HG03439 (cell line): ENCODE measurements at regions not wholly inside any gene's neighbourhood (a gene's known extent, or its start where the extent isn't known, plus 50 kb on each side); places are given as distances from the start of the nearest gene placed in this dataset.

ENCODE experiments used
- ATAC-seq: cut with Tn5 transposase; IDR thresholded peaks from one replicate; pipeline ENCODE4 v1.9.1; 2021; ENCODE audit warnings: mild to moderate bottlenecking, moderate library complexity; ENCODE audit not compliant: unreplicated experiment

DNA sequence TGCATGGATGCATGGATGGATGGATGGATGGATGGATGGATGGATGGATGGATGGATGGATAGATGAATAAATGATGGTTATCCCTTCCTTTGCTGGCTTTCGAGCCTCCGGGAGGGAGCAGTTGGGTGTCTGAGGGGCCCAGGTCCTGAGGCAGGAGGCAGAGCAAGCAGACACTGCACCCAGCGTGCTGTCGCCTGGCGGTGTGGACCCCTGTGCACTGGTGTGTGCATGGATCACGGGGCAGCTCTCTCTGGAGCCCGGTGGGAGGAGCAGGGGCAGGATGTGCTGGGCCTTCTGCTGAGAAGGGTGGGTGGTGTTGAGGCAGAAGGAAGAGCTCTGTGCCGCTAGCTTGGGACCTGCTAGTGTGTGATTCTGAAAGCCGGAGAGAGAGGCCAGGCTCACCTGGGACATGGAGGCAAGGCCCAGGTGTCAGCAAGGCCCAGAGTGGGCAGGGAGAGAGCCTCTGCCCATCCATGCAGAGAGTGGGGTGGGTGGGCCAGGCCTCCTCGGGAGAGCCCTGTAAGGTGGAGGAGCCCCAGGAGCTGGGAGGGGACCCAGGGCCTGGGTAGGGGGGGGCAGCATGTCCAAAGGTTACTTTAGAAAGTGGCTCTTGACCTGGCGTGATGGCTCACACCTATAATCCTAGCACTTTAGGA lies 254.4 kb downstream of the BRD1 start:
- ATAC-seq, result no peak

DNA sequence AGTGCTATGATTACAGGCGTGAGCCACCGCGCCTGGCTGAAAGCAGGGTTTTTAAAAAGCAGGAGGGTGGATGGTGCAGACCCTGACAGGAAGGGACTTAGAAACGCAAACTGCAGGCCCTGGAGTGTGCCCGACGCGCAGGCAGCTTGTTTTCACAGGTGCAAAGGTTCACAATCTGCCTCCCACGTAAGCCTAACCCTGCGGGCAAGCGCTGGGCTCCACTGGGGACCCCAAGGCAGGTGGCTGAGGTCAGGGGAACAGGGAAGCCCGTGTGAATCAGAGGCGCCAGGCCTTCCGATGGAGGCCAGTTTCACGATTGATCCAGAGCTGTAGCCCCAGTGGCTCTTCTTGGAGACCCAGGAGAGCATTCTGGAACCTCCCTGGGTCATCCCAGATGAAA lies 256.3 kb downstream of the BRD1 start:
- no peak for ATAC-seq

DNA sequence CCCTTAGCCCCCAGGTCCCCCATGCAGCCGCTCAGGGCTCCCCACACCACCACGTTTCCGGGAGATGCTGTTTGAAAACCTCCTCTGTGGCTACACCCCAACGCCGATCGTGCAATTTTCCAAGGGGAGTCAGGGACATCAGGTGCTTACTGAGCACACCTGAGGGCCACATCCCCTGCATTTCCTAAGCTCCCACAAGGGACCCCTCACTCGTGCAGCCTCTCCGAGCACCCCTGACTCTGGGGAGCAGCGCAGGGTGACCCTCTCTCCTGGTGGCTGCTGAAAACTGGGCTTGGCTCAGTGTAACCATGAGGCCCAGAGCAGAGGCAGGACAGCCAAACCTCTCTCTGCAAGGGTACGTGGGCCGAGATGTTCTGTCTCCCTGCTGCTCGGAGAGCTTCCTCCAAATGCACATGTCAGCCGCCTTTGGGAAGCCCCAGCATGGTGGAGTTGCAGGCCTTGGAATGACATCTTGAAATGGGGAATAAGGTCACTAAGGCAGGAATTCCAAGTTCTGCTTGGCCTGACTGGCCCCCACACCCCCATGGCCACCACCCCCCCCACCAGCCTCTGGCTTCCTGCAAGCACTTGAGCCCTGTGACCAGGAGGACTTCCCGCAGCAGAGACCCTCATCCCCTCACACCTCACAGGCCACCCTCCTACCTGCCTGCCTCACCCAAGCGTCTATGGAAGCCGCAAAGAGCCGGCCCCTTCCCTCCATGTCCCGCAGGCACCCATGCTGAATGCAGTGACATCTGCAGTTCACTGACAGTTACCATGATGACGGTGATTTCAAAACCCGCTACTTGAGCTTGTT lies 257.4 kb downstream of the BRD1 start:
- ATAC-seq, result no peak

DNA sequence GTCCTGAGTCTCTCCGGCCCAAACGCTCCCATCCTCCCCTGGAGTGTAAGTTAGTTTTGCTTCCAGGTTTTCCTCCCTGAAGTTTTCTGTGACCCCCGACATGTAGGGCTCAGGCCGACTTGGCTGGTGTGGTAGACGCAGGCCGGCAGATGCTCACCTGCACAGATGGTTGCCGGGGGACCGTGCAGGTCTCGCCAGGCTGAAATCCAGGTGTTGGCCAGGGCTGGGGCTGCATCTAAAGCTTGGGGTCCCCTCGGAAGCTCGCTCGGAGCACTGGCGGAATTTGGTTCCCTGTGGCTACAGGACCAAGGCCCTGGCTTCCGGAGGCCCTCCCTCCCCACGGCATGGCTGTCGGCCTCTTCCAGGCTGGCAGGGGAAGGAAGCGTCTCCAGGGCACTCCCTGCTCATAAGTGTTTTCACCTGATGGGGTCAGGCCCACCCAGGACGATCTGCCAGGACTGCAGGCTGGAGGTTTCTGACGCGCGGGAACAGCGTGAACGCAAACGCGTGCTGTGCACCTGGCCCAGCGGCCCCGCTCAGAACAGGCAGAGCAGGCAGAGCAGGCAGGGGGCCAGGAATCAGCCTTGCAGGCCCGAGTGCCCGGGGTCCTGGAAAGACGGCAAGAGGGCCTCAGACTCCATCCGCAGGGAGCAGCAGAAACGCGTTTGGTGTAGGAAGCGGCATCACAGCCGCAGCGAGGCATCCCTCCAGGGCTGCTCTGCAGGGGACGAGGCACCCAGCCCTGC lies 258.2 kb downstream of the BRD1 start:
- no peak for ATAC-seq

DNA sequence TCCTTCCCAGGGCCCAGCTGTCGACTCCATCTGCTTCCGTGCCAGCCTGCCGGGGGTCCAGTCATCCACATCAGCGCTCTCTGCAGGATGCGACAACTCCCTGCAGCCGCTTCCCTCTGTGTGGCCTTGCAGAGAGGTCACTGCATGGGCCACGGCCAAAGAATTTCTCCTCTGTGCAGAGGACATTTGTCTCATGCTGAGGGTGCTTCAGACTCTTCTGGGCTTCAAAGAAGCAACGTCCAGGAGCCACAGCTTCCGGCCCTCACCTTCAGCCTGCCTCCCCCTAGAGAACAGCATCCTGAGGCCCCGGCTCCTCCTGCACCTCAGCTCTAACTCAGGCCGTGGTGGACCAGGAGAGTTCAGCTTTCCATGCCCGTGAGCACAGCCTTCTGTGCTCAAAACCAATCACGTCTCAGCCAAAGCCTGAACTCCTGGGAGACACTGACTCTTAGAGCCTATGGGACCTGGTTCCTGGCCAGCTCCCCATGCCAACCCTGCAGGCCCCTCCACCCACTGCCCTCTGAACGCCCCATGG lies 258.9 kb downstream of the BRD1 start:
- ATAC-seq, result no peak

DNA sequence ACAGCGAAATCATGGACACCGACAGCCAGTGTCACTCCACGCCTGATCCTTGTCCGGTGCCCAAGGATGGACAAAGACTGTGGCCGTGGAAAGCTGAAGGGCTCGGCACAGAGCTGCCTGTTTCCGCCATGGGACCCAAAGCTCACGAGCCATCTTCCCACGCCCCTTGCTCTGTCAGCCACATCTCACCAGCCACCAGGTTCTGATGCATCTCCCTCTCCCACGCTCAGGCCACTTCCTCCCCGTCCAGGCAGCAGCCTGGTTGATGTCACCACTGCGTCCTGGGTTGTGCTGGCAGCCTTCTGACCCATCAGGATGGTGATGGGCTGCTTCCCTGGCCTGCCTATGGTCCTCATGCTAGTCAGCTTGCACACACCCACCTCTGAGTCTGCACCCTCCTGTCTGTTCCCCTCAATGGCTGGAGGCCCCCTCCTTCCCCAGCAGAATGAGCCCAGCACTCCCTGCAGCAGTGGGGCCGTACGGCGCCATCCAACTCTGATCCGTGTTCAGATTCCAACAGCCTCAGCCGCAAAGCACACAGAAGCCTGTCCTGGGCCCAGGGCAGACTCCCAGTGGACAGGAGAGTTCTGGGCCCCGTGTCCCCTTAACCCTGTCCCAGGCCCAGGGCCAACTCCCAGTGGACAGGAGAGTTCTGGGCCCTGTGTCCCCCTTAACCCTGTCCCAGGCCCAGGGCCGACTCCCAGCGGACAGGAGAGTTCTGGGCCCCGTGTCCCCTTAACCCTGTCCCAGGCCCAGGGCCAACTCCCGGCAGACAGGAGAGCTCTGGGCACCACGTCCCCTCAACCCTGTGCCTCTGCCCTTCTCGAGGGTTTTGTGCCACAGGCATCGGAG lies 259.5 kb downstream of the BRD1 start:
- ATAC-seq, result no peak

DNA sequence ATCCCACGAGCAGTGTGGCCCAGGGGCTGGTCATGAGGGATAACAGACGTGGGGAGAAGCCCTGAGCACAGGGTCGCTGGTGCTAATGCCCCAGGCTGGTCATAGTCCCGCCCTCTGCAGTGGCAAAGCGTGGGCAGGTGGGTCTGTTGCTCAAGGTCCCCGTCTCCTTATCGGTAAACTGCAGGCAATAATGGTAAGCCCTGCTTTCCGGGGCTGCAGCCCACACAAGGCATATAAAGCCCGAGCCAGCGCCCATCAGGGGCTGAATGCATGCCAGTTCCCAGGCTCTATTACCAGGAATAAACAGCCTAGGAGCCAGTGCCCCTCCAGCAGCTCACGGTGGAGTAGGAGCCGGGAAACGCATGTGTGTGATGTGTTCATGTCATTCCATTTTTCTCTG lies 261.0 kb downstream of the BRD1 start:
- ATAC-seq, result no peak

DNA sequence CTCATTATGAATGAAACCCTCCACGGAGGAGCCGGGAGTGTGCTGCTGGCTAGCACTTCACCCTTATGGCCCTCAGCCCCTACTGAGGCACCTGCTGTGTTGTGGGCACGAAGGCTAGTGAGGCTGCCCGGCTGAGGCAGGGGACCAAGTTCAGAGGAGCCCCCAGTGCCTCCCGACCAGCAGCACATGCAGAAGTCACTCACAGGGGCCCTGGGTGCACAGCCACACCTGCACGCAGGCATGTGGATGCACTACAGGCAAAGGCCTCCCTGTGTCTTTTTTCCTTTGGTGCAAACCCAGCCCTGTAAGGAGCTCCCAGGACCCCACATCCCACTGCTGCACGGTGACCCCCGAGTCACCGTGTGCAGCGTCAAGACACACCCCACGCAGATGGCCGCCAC lies 261.5 kb downstream of the BRD1 start:
- no peak for ATAC-seq

DNA sequence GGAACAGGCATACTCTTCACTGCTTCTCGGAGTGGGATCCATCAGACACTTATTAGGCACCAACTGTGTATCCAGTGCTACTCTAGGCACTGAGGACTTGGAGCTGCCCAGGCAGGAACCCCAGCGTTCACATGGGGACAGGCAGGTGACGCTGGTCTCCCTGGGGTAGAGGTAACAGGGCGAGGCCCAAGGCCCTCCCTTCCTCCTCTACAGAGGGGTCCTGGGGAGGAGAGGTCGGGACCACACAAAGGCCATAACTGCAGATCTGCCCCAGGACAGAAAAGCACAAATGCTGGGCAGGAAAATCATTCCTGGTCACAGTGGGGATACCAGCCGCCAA lies 262.2 kb downstream of the BRD1 start:
- no peak for ATAC-seq

DNA sequence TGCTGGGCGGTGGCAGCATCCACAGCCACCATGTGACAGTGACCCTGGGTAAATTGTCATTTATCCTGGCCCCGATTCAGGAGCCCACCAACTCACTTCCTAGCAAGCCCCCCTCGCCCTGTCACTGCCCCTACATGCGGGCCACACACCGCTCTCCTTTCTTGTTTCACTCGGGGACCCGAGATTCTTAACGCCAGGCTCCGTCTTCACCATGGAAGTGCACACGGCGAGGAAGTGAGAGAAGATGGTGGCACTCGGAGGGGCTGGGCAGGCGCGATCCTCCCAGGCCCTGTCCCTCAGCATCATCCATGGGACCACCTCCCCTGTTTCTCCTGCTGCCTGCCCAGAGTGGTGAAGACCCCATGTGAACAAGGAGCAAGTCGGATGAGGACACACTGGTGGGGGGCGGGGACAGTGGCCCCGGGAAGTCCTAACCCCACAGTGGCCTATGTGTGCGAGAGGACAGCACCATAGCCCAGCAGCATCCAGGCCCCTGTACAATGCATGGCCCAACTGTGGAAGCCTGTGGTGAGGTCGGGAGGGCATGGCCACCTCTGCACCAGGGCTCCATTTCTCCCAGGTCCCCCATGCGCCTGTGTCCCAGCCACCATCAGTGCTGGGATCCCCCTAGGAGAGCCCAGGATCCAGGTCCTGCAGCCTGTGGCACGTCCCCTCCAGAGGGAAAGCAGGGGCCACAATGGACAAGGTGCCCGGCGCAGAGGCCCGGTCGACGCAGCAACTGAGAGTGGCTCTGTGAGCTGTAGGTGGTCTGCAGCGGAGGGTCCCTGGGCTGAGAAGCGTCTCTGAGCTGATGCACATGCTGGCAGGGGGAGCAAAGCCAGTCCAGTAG lies 262.8 kb downstream of the BRD1 start:
- no peak for ATAC-seq

DNA sequence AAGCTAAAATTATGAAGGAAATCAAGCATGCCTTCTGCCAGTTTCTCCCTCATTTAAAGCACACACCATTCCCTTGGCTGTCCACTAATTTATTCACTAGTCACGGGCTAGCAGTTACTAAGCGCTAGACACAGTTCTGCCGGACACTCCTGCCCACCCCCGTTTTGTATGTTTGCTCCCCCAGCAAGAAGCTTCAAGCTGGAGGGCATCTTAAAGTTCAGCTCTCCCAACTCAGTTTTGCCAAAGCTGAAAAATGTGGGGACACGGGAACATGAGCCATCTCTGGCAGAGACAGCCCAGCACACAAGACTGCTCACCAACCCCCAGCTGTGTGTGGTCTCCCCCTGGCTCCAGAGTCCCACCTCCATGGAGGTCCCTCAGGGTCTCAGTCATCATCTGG lies 263.6 kb downstream of the BRD1 start:
- no peak for ATAC-seq

DNA sequence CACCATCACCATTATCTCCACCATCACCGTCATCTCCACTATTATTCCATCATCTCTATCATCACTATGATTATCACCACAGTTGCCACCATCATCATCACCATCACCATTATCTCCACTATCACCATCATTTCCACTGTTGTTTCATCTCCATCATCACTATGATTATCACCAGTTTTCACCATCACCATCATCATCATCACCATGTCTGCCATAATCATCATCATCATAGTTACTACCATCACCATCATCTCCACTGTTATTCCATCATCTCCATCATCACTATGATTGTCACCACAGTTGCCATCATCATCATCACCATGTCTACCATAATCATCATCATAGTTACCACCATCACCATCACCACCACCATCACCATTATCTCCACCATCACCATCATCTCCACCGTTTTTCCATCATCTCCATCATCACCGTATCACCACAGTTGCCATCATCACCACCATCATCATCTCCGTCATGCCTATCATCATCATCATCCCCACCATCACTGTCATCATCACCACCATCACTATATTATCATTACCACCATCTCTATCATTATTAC lies 264.9 kb downstream of the BRD1 start:
- no peak for ATAC-seq

DNA sequence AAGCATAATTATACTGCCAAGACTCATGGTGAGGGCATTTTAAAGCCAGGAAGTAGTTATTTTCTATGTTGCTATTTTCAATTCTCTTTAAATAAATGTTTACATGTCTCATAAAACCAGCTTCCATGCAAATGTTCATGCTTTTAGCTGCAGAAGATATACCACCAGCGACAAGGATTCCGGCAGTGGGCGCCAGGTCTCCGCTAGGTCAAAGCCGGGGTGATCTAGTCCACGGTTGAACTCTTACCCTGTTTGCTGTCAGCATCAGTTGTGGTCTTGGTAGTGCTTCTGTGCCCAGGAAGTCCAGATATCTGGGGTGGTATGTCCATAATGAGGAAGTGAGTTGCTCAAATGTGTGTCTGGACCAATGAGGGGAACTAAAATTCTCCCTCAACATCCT lies 265.7 kb downstream of the BRD1 start:
- ATAC-seq, result no peak

DNA sequence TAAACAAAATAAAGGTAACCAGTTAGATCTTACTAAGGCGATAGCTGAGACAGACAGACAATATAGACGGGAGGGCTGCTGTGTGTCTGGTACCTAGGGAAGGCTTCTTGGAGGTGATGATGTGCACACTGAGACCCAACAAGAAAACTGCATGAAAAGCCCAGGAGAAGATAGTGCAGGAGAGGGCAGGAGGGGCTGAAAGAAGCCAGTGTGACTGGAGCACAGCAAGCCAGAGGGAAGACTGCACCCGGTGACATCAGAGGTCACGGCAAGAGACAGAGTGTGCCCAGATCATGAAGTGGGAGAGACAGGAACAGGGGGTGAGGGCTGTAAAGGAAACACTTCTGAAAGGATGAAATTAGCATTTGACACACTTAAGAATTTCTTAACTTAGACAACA lies 266.3 kb downstream of the BRD1 start:
- ATAC-seq, result no peak

DNA sequence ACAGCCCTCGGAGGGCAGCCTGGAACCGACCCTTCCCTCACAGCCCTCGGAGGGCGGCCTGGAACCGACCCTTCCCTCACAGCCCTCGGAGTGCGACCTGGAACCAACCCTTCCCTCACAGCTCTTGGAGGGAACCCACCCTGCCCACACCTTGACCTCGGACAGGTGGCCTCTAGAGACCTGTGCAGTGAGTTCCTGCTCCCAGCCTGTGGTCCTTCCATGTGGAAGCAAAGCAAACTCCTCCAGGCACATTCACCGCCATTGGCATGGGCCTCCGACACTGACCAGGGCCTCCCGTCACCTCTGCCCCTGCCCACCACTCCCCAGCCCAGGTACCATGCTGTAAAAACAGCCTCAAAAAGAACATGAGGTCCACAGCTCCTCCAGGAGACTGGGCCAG lies 272.1 kb downstream of the BRD1 start:
- no peak for ATAC-seq

DNA sequence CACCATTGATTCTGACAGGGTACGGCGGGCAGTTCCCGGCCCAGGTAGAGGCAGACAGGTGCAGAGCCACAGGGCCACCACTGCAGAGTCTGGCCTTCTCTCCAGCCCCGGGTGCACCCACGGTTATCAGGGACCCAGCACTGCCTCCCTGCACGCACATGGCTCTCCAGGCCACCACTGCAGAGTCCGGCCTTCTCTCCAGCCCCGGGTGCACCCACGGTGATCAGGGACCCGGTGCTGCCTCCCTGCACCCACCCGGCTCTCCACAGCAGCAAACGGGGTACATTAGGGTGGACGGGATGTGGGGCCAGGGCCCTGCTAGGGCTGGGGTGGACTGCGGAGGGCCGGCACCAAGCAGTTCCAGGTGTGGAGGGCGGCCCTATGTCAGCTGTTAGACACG lies 272.9 kb downstream of the BRD1 start:
- ATAC-seq, result no peak

DNA sequence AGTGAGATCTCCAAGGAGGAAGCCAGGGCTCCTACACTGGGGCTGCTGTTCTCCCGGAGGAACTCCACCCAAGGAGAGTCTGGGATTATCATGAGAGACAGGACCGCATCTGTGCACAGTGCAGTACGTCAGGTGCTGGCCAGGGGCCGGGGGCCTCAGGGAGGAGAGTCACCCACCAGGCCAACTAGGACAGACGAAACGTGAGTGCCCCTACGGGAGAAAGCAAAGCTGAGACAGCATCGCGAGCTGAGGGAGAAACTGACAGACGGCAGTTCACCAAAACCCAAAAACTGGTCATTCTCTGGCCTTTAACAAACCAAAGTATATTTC lies 273.4 kb downstream of the BRD1 start:
- ATAC-seq, result no peak

DNA sequence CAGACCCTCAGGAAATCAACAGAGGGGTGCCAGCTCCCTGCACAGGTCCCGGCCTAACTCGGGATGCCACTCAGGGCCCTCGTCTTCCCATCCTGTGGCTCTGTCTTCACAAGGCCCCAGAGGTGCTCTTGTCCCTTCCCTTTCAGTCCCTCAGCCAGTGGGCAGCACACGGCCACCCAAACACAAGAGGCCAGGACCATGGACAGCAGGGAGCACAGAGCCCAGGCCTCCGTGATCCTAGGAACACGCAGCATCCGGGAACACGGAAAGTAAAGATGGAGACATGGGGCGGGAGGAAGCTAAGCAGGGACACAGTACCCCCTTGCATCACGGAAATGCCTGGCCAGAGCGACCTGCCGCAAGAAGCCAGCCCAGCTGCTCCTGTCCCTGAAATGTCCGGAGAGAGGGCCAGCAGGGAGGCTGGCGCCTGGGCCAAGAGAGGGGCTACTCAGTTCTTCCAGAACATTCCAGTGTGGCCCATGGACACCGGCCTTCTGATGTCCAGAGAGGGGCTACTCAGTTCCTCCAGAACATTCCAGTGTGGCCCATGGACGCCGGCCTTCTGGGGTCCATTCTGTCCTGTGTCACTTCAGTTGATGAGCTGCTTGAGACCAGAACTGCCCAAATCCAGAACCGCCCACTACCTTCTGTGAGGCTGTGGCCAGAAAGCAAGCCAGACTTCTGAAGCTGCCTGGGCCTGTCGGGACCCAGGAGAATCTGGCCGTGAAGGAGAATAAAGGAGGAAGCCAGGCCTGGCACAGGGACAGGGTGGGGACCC lies 274.0 kb downstream of the BRD1 start:
- no peak for ATAC-seq

DNA sequence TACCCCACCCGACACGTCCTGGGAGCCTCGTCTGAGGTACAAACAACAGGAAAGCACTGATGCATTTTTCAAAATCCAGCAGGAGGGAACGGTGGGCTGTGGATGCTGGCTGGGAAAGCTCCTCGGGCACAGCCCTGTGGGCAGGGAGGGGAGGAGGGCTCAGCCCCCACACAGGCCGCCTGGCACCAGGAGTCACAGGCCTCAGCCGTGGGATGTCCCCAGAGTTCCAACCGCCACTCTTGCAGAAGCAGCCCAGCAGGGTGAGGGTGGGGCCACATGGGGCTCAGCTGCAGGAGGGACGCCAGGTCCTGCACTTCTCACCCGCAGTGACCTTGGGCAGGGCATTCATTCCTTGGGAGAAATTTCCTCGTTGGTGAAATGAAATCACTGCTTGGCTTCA lies 274.6 kb downstream of the BRD1 start:
- no peak for ATAC-seq
